ENCODE measurements at regions not wholly inside any gene's neighbourhood (a gene's known extent, or its start where the extent isn't known, plus 50 kb on each side); places are given as distances from the start of the nearest gene placed in this dataset.

GRCh38 chr14:89533136-89533535 is 116.1 kb upstream of the FOXN3 start:
- H3K9me3 Mint-ChIP-seq (ENCODE audit: low read depth) = peaks cover 3% of the 10 kb centered on the region
- no peak overlapping the region for H3K27ac Mint-ChIP-seq
- H3K36me3 Mint-ChIP-seq (ENCODE audit: insufficient read depth) = peaks cover 1% of the 10 kb centered on the region
- H3K4me3 Mint-ChIP-seq (ENCODE audit: low read depth) = no peak overlapping the region
- H3K4me1 Mint-ChIP-seq (ENCODE audit: low read depth) = peaks cover 3% of the 10 kb centered on the region
- no peaks in the 10 kb centered on the region for H3K27me3 Mint-ChIP-seq
- no peak for TF ChIP-seq CTCF (IDR thresholded peaks at IDR 0.05; ENCODE audit: unreplicated experiment)
- DNase-seq (ENCODE audit: low spot score, unreplicated experiment) = no peak

DNA sequence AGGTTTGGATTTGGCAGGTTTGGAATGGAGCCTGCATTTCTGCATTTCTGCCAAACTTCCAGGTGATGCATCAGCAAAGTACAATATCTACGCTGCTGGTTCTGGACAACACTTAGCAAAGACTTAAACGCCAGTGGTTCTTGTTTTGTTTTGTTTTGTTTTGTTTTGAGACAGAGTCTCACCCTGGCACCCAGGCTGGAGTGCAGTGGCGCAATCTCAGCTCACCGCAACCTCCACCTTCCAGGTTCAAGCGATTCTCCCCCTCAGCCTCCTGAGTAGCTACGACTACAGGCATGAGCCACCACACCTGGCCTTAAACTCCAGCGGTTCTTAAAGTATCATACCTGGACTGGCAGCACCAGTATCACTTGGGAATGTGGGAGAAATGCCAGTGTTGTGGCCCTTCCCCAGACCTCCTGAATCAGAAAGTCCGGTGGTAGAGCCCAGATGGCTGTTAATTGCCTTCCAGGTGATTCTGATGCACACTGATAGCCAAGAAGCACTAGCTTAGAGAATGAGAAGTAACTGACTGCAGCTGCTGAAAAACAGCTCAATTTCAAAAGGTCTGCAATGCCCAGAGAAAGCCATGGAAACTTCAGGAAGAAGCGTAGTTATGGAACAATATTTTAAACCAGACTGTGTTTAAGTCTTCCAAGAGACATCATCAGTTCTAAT is 114.8 kb upstream of the FOXN3 start:
- no peak for TF ChIP-seq CTCF (IDR thresholded peaks at IDR 0.05; ENCODE audit: unreplicated experiment)
- Mint-ChIP-seq H3K36me3 (ENCODE audit: insufficient read depth) (peaks cover 3% of the 10 kb centered on the region), H3K4me3 (ENCODE audit: low read depth) (no peak overlapping the region), H3K27ac (no peak overlapping the region), H3K9me3 (ENCODE audit: low read depth) (peaks cover 3% of the 10 kb centered on the region), H3K4me1 (ENCODE audit: low read depth) (peaks cover 3% of the 10 kb centered on the region), H3K27me3 (no peaks in the 10 kb centered on the region)
- DNase-seq (ENCODE audit: low spot score, unreplicated experiment) = no peak

DNA sequence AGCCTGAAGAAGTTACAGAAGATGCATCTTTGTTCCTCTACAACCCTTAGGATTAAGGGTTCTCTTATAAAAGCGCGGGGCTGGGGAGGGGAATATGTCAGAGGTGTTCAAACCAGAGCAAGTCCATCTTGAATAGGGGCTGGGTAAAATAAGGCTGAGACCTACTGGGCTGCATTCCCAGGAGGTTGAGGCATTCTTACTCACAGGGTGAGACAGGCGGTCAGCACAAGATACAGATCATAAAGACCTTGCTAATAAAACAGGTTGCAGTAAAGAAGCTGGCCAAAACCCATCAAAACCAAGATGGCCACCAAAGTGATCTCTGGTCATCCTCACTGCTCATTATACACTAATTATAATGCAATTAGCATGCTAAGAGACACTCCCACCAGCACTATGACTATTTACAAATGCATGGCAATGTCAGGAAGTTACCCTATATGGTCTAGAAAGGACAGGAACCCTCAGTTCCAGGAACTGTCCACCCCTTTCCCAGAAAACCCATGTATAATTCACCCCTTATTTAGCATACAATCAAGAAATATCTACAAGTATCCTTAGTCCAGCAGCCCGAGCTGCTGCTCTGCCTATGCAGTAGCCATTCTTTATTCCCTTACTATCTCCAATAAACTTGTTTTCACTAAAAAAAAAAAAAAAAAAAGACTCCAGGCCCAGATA is 108.1 kb upstream of the FOXN3 start:
- Mint-ChIP-seq H3K9me3 (ENCODE audit: low read depth) (peaks cover 30% of the 10 kb centered on the region), H3K27ac (no peak overlapping the region), H3K36me3 (ENCODE audit: insufficient read depth) (peaks cover 6% of the 10 kb centered on the region), H3K4me1 (ENCODE audit: low read depth) (no peaks in the 10 kb centered on the region), H3K4me3 (ENCODE audit: low read depth) (no peak overlapping the region), H3K27me3 (no peaks in the 10 kb centered on the region)
- TF ChIP-seq CTCF (IDR thresholded peaks at IDR 0.05; ENCODE audit: unreplicated experiment) = no peak
- DNase-seq (ENCODE audit: low spot score, unreplicated experiment) = no peak

DNA sequence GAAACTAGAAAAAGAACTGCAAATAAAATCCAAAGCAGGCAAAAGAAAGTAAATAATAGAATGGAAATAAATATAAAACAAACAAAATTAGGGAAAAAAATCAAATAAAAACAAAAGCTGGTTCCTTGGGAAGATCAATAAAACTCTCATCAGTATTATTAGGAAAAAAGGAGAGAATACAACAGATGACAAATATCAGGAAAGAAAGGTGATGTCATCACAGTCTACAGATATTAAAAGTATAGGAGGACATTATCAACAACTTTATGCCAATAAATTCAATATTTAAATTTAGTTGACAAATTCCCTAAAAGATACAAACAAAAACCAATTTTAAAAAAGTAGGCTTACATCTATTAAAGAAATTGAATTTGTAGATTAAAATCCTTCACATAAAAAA is 107.4 kb upstream of the FOXN3 start:
- H3K36me3 Mint-ChIP-seq (ENCODE audit: insufficient read depth) = peaks cover 5% of the 10 kb centered on the region
- no peak overlapping the region for H3K27ac Mint-ChIP-seq
- H3K27me3 Mint-ChIP-seq = no peaks in the 10 kb centered on the region

GRCh38 chr14:89521988-89522387 is 105.0 kb upstream of the FOXN3 start:
- no peak for DNase-seq (ENCODE audit: low spot score, unreplicated experiment)
- Mint-ChIP-seq H3K4me3 (ENCODE audit: low read depth) (no peak overlapping the region), H3K27ac (no peak overlapping the region), H3K9me3 (ENCODE audit: low read depth) (peaks cover 29% of the 10 kb centered on the region), H3K36me3 (ENCODE audit: insufficient read depth) (peaks cover 4% of the 10 kb centered on the region), H3K4me1 (ENCODE audit: low read depth) (no peaks in the 10 kb centered on the region), H3K27me3 (no peaks in the 10 kb centered on the region)
- no peak for TF ChIP-seq CTCF (IDR thresholded peaks at IDR 0.05; ENCODE audit: unreplicated experiment)

More for the DNA sequence above, 107.4 kb upstream of the FOXN3 start:
- peaks cover 29% of the 10 kb centered on the region for H3K9me3 Mint-ChIP-seq (ENCODE audit: low read depth)
- H3K4me3 Mint-ChIP-seq (ENCODE audit: low read depth) = no peak overlapping the region
- TF ChIP-seq CTCF (IDR thresholded peaks at IDR 0.05; ENCODE audit: unreplicated experiment) = no peak
- DNase-seq (ENCODE audit: low spot score, unreplicated experiment) = no peak
- no peaks in the 10 kb centered on the region for H3K4me1 Mint-ChIP-seq (ENCODE audit: low read depth)
